Right ventricle myocardium superior (tissue), 1 donor: ENCODE measurements at regions not wholly inside any gene's neighbourhood (a gene's known extent, or its start where the extent isn't known, plus 50 kb on each side); places are given as distances from the start of the nearest gene placed in this dataset.

Source experiments
- ATAC-seq: fragments of 200-7000 bp; cut with Tn5 transposase; one replicate; pipeline ENCODE4 v1.9.1; 2020; ENCODE audit warnings: mild to moderate bottlenecking; ENCODE audit not compliant: poor library complexity
- DNase-seq: peaks from one replicate; pipeline ENCODE4 v3.0.0-alpha.2; 2020
- intact Hi-C: fragments of 100-400 bp; cut with DNase I; formaldehyde crosslinking; loops from one replicate; pipeline ENCODE4 v1.11.2; 2022
- donor health status: DM: no; HTN: yes; CAD: no; lungs with severe emphysema.

- no peak for DNase-seq
- no peak for ATAC-seq
- intact Hi-C loops: no loop called here
These were observed 161.8 kb downstream of the MED10 start for GRCh38 chr5:6216471-6217075.

GRCh38 chr5:6215891-6216290 lies 162.5 kb downstream of the MED10 start:
- no peak for ATAC-seq
- intact Hi-C loops: no loop called here

GRCh38 chr5:6212244-6212643 lies 166.1 kb downstream of the MED10 start:
- ATAC-seq (no peak), DNase-seq (no peak)
- intact Hi-C loops: no loop called here

More at GRCh38 chr5:6215891-6216290, 162.5 kb downstream of the MED10 start:
- DNase-seq: no peak

GRCh38 chr5:6206501-6206900 lies 171.8 kb downstream of the MED10 start:
- ATAC-seq (no peak), DNase-seq (no peak)
- intact Hi-C loops: no loop called here

- intact Hi-C loops: no loop called here
- ATAC-seq (no peak), DNase-seq (no peak)
These were observed 175.4 kb downstream of the MED10 start for GRCh38 chr5:6202968-6203365.

- no peak for ATAC-seq
- intact Hi-C loops: no loop called here
- no peak for DNase-seq
These were observed 176.0 kb downstream of the MED10 start for GRCh38 chr5:6202149-6202967.

GRCh38 chr5:6201631-6202030 lies 176.7 kb downstream of the MED10 start:
- no peak for ATAC-seq
- intact Hi-C loops: no loop called here
- DNase-seq: no peak

- DNase-seq: no peak
- intact Hi-C loops: no loop called here
- no peak for ATAC-seq
These were observed 179.8 kb downstream of the MED10 start for GRCh38 chr5:6198531-6198930.

- DNase-seq: no peak
- ATAC-seq: no peak
- intact Hi-C loops: no loop called here
These were observed 180.9 kb downstream of the MED10 start for GRCh38 chr5:6197427-6197826.

GRCh38 chr5:6195711-6196358 lies 182.5 kb downstream of the MED10 start:
- DNase-seq (no peak), ATAC-seq (no peak)
- intact Hi-C loops: no loop called here

- intact Hi-C loops: no loop called here
- DNase-seq (no peak), ATAC-seq (no peak)
These were observed 183.3 kb downstream of the MED10 start for GRCh38 chr5:6194906-6195612.

GRCh38 chr5:6194261-6194875 lies 184.0 kb downstream of the MED10 start:
- DNase-seq (no peak), ATAC-seq (no peak)
- intact Hi-C loops: no loop called here

- DNase-seq: no peak
- ATAC-seq: no peak
- intact Hi-C loops: no loop called here
These were observed 185.0 kb downstream of the MED10 start for GRCh38 chr5:6193310-6193709.

GRCh38 chr5:6190838-6191237 lies 187.5 kb downstream of the MED10 start:
- intact Hi-C loops: no loop called here
- DNase-seq: no peak
- ATAC-seq: no peak

GRCh38 chr5:6188976-6189375 lies 189.4 kb downstream of the MED10 start:
- intact Hi-C loops: no loop called here
- DNase-seq (no peak), ATAC-seq (no peak)

- intact Hi-C loops: no loop called here
- ATAC-seq: no peak
These were observed 190.0 kb downstream of the MED10 start for GRCh38 chr5:6188344-6188743.

GRCh38 chr5:6187501-6187900 lies 190.8 kb downstream of the MED10 start:
- intact Hi-C loops: no loop called here
- no peak for ATAC-seq
- DNase-seq: no peak

More at GRCh38 chr5:6188344-6188743, 190.0 kb downstream of the MED10 start:
- no peak for DNase-seq

- no peak for DNase-seq
- intact Hi-C loops: no loop called here
- no peak for ATAC-seq
These were observed 192.8 kb downstream of the MED10 start for GRCh38 chr5:6185574-6185973.

GRCh38 chr5:6184481-6184880 lies 193.9 kb downstream of the MED10 start:
- DNase-seq: no peak
- intact Hi-C loops: no loop called here
- ATAC-seq: no peak
